GM18909 (cell line): ENCODE measurements at regions not wholly inside any gene's neighbourhood (a gene's known extent, or its start where the extent isn't known, plus 50 kb on each side); places are given as distances from the start of the nearest gene placed in this dataset.
"Not testable (repeated sequence)": the region's sequence is repeated elsewhere in the genome, so short reads cannot be mapped to it uniquely, and the experiment has no call there.

ENCODE experiments used
- ATAC-seq: cut with Tn5 transposase; IDR thresholded peaks from one replicate; pipeline ENCODE4 v1.9.1; 2021; ENCODE audit warnings: mild to moderate bottlenecking; ENCODE audit not compliant: unreplicated experiment, poor library complexity

DNA sequence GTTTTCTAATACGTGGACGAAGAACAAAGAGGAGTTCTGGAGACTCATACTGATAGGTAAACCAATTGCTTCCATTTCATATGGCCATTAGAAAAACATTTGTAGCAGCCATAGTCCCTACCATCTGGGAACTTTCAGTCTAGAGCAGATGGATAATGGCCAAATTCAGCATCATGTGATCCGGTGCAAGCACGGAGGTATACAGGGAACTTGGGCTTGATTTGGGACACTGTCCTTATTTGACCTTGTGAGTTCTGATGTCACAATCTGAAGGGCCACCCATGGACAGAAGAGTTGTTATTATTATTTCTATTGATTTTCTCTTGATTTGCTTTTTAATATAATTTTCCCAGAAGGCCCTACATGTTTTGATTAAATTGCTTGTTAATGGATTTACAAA lies 154.6 kb upstream of the ZNF267 start:
- no peak for ATAC-seq

- no peak for ATAC-seq
Measured at GRCh38 chr16:31727553-31727952, 146.1 kb upstream of the ZNF267 start.

DNA sequence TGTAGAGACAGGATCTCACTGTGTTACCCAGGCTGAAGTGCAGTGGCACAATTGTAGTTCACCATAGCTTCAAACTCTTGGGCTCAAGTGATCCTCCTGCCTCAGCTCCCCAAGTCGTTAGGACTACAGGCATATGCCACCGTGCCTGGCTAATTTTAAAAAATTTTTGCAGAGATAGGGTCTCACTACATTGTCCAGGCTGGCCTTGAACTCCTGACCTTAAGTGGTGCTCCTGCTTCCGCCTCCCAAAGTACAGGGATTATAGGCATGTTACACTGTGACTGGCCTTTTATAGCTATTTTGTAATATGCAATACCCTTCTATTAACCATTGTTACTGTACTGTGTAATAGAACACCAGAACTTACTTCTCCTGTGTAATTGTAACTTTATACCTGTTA lies 139.3 kb upstream of the ZNF267 start:
- ATAC-seq: no peak

GRCh38 chr16:31745098-31745497 lies 128.5 kb upstream of the ZNF267 start:
- ATAC-seq: not testable (repeated sequence)

DNA sequence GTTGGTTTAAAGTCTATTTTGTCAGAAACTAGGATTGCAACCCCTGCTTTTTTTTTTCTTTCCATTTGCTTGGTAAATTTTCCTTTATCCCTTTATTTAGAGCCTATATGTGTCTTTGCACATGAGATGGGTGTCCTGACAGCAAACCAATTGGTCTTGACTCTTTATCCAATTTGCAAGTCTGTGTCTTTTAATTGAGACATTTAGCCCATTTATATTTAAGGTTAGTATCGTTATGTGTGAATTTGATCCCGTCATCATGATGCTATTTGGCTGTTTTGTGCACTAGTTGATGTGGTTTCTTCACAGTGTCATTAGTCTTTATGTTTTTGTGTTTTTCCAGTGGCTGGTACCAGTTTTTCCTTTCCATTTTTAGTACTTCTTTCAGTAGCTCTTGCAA lies 127.7 kb upstream of the ZNF267 start:
- ATAC-seq: no peak

DNA sequence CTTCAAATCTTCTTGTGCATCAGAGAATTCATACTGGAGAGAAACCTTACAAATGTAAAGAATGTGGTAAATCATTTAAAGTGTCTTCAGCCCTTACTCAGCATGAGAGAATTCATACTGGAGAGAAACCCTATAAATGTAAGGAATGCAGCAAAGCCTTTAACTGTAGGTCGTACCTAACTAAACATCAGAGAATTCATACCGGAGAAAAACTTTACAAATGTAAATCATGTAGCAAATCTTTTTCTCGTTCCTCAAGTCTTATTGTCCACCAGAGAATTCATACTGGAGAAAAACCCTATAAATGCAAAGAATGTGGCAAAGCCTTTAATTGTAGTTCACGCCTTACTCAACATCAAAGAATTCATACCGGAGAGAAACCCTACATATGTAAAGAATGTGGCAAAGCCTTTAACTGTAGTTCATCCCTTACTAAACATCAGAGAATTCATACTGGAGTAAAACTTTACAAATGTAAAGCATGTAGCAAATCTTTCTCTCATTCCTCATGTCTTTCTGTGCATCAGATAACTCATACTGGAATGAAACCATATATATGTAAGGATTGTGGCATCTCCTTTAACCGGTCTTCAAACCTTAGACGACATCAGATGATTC lies 118.5 kb upstream of the ZNF267 start:
- ATAC-seq: no peak

- no peak for ATAC-seq
Measured at GRCh38 chr16:31764103-31764502, 109.5 kb upstream of the ZNF267 start.

GRCh38 chr16:31767267-31767666 lies 106.3 kb upstream of the ZNF267 start:
- ATAC-seq: no peak

DNA sequence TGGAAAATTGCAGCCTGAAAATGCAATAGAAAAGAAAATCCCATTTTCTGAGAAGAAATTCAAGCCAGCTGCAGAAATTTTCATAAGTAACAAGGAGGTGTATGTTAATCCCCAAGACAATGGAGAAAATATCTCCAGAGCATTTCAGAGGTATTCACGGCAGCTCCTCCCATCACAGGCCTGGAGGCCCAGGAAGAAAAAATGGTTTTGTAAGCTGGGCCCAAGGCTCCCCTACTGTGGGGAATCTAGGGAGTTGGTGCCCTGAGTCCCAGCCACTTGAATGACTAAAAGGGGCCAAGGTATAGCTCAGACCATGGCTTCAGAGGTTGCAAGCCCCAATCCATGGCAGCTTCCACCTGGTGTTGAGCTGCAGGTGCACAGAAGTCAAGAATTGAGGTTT lies 93.3 kb upstream of the ZNF267 start:
- no peak for ATAC-seq

GRCh38 chr16:31785126-31785525 lies 88.5 kb upstream of the ZNF267 start:
- no peak for ATAC-seq

DNA sequence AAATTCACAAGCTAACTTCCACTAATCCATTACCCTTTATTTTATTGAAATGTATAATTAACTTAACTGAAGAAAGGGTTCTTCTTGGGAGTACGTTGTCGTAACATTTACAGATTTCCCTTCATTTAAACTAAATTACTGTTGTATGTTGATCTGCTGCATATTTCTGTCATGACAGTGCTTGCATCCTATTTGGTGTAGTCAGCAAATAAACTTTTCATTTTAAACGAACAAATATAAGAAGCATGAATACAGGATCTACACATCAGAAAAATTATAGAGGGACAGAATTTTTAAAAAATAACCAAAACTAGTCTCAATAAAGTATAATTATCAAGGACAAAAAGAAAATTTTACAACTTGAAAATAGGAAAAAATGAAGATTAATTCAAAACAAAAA lies 66.5 kb upstream of the ZNF267 start:
- ATAC-seq: no peak

- no peak for ATAC-seq
Measured at GRCh38 chr16:31810863-31811262, 62.7 kb upstream of the ZNF267 start.

- not testable (repeated sequence) for ATAC-seq
Measured at GRCh38 chr16:31816141-31816540, 57.5 kb upstream of the ZNF267 start.

GRCh38 chr16:31819386-31819785 lies 54.2 kb upstream of the ZNF267 start:
- ATAC-seq: no peak

DNA sequence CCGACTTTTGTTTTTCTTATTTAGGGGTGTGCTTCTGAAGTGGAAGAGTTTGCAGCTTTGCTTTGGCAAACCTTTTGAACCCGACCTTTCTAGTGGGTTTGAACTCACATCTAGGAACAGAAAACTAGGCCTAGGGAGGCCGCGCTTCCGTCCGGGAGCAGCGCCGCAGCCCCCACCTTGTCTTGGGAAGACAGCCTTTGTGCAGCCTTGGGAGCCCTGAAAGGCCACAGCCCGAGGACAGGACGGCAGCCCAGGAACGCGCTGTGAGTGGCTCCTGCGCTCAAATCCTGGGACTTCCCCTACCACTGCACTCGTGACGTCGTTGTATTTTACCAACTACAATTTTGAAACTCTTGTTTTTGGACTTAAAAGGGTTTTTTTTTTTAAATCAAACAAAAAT lies 53.7 kb upstream of the ZNF267 start:
- ATAC-seq: no peak
